HepG2 (cell line): ENCODE measurements at regions not wholly inside any gene's neighbourhood (a gene's known extent, or its start where the extent isn't known, plus 50 kb on each side); places are given as distances from the start of the nearest gene placed in this dataset.

Experiments used
- ATAC-seq: fragments of 200-7000 bp; cut with Tn5 transposase; 3 replicates; pipeline ENCODE4 v1.9.1; 2020; ENCODE audit warnings: mild to moderate bottlenecking, moderate library complexity
- BruUV-seq: library from RNA; stranded (reverse); fragments of 400-500 nt; replicated peaks from 2 replicates; lab custom pipeline; 2021; lab: Mats Ljungman, UMichigan
- CTCF ChIA-PET: fragments of 300-600 bp; formaldehyde crosslinking; extraction: SDS; loops from one replicate; lab custom pipeline; 2021; ENCODE audit warnings: low total read pairs, inconsistent platforms, low intra/inter-chr PET ratio; lab: Yijun Ruan, JAX
- POLR2A ChIA-PET: fragments of 350-600 bp; sonication (Branson Sonifier 250); formaldehyde crosslinking; loops from one replicate; lab custom pipeline; 2020; ENCODE audit warnings: antibody characterized with exemption, inconsistent platforms; lab: Yijun Ruan, JAX
- DNase-seq: peaks from one replicate; pipeline ENCODE4 v3.0.0-alpha.2; 2015; ENCODE audit warnings: low spot score
- FAIRE-seq: peaks from 3 replicates; lab custom pipeline; 2011; peaks lifted over from hg19 to GRCh38; lab: Jason Lieb, UNC
- H2AFZ ChIP-seq: one replicate; pipeline ENCODE4 v1.6.1; 2011; ENCODE audit warnings: low read length, inconsistent platforms
- H3K27ac ChIP-seq: fragments of 300-600 bp; 3 replicates; pipeline ENCODE4 v1.8.0; 2011; ENCODE audit warnings: mixed run types, mild to moderate bottlenecking, mixed read lengths, low read length, inconsistent platforms; ENCODE audit not compliant: insufficient read depth; ENCODE audit errors: extremely low read length
- H3K27me3 ChIP-seq, 2 experiments: fragments of 200-600 bp in 1 of 2; 2 replicates in 1 of 2; 3 replicates in 1 of 2; pipeline versions ENCODE4 v1.6.0 to v1.8.0; 2011; ENCODE audit warnings: low read length in 2 of 2, mild to moderate bottlenecking in 2 of 2, moderate library complexity in 2 of 2, inconsistent platforms in 1 of 2; ENCODE audit not compliant: insufficient read depth in 2 of 2, control insufficient read depth in 1 of 2
- H3K36me3 ChIP-seq, 2 experiments: fragments of 200-600 bp in 1 of 2; replicated peaks in 1 of 2; 2 replicates in 1 of 2; 3 replicates in 1 of 2; pipeline versions ENCODE4 v1.5.1 to v1.8.0; 2011; ENCODE audit warnings: low read length in 2 of 2, inconsistent platforms in 1 of 2; ENCODE audit not compliant: insufficient read depth in 2 of 2, control insufficient read depth in 1 of 2
- H3K4me1 ChIP-seq: 2 replicates; pipeline ENCODE4 v1.5.1; 2012; ENCODE audit warnings: low read length, inconsistent platforms; ENCODE audit not compliant: insufficient read depth
- H3K4me2 ChIP-seq: 2 replicates; pipeline ENCODE4 v1.6.0; 2011; ENCODE audit warnings: low read depth, low read length, inconsistent platforms
- H3K4me3 ChIP-seq, 3 experiments: fragments of 200-600 bp in 1 of 3; sonication (generic), shearing (Covaris generic) in 1 of 3; replicated peaks in 1 of 3; 2 replicates each; pipeline ENCODE4 v1.5.1; 2011 to 2016; ENCODE audit warnings: low read length in 3 of 3, inconsistent platforms in 2 of 3, low read depth in 2 of 3, mild to moderate bottlenecking in 2 of 3, control low read depth in 1 of 3, mixed read lengths in 1 of 3; ENCODE audit not compliant: insufficient read depth in 1 of 3
- H3K79me2 ChIP-seq: one replicate; pipeline ENCODE4 v1.6.1; 2011; ENCODE audit warnings: low read length, inconsistent platforms; ENCODE audit not compliant: insufficient read depth
- H3K9ac ChIP-seq: 2 replicates; pipeline ENCODE4 v1.6.0; 2011; ENCODE audit warnings: mild to moderate bottlenecking, low read depth, low read length, inconsistent platforms; ENCODE audit not compliant: insufficient read depth
- H3K9me3 ChIP-seq: 2 replicates; pipeline ENCODE4 v1.5.1; 2012; ENCODE audit warnings: mild to moderate bottlenecking, low read length
- H4K20me1 ChIP-seq: 2 replicates; pipeline ENCODE4 v1.6.0; 2011; ENCODE audit warnings: inconsistent platforms, mild to moderate bottlenecking, low read length, moderate library complexity; ENCODE audit not compliant: insufficient read depth
- ATF7 ChIP-seq, 2 experiments: fragments of 450-650 bp in 1 of 2; sonication (generic) in 1 of 2; formaldehyde crosslinking in 1 of 2; IDR thresholded peaks; 2 replicates each; pipeline versions ENCODE4 v1.4.0 to v1.6.1; 2016 to 2020; ENCODE audit warnings: antibody characterized with exemption in 1 of 2, mild to moderate bottlenecking in 1 of 2, missing genetic modification reagents in 1 of 2
- CREB1 ChIP-seq, 2 experiments: fragments of 450-650 bp in 1 of 2; IDR thresholded peaks; 2 replicates each; pipeline ENCODE4 v1.6.1; 2016 to 2017; ENCODE audit warnings: control low read depth in 1 of 2, mild to moderate bottlenecking in 1 of 2, missing compliant biosample characterization in 1 of 2, missing genetic modification characterization in 1 of 2
- MAF1 ChIP-seq: sonication (generic); formaldehyde crosslinking; IDR thresholded peaks from 2 replicates; pipeline ENCODE4 v1.5.0; 2020; ENCODE audit warnings: missing genetic modification reagents, borderline replicate concordance
- SIN3B ChIP-seq: fragments of 150-350 bp; IDR thresholded peaks from 2 replicates; pipeline ENCODE4 v1.6.1; 2014; ENCODE audit warnings: low read length
- ZBTB21 ChIP-seq: sonication (generic); formaldehyde crosslinking; IDR thresholded peaks from 2 replicates; pipeline ENCODE4 v1.4.0; 2020; ENCODE audit warnings: missing genetic modification reagents
- ZNF10 ChIP-seq: sonication (generic); formaldehyde crosslinking; IDR thresholded peaks from 2 replicates; pipeline ENCODE4 v1.4.0; 2020; ENCODE audit warnings: mild to moderate bottlenecking, low read depth, missing genetic modification reagents, borderline replicate concordance
- ZNF430 ChIP-seq: sonication (generic); formaldehyde crosslinking; IDR thresholded peaks from 2 replicates; pipeline ENCODE4 v1.9.0; 2021; ENCODE audit warnings: mild to moderate bottlenecking, missing genetic modification reagents
- ZNF749 ChIP-seq: sonication (generic); formaldehyde crosslinking; IDR thresholded peaks from 2 replicates; pipeline ENCODE4 v1.8.0; 2022; ENCODE audit warnings: mild to moderate bottlenecking, missing genetic modification reagents, moderate library complexity, borderline replicate concordance
- ZNF75D ChIP-seq: sonication (generic); formaldehyde crosslinking; IDR thresholded peaks from 2 replicates; pipeline ENCODE4 v1.8.1; 2023; ENCODE audit warnings: missing genetic modification reagents, mild to moderate bottlenecking, borderline replicate concordance
- WGBS: methylation state at CpG from one replicate; pipeline ENCODE4 v1.1.6; 2017; ENCODE audit warnings: low lambda C conversion rate; 5-methylcytosine and 5-hydroxymethylcytosine counted together
- in situ Hi-C: cut with HindIII; loops from 2 replicates; pipeline ENCODE4 v1.10.0; 2017; ENCODE audit warnings: low pct_unique_long_range_greater_than_20kb; ENCODE audit not compliant: extremely low pct_ligation_motif_present
- intact Hi-C: fragments of 100-400 bp; cut with micrococcal nuclease; formaldehyde crosslinking; loops from one replicate; pipeline ENCODE4 v1.10.0; 2022; ENCODE audit not compliant: unreplicated experiment
- TF ChIP-seq, protein P1 (sequence below): sonication (generic); formaldehyde crosslinking; IDR thresholded peaks from 2 replicates; pipeline ENCODE4 v1.5.1; 2020; ENCODE audit warnings: mild to moderate bottlenecking, missing genetic modification reagents, moderate library complexity

DNA sequence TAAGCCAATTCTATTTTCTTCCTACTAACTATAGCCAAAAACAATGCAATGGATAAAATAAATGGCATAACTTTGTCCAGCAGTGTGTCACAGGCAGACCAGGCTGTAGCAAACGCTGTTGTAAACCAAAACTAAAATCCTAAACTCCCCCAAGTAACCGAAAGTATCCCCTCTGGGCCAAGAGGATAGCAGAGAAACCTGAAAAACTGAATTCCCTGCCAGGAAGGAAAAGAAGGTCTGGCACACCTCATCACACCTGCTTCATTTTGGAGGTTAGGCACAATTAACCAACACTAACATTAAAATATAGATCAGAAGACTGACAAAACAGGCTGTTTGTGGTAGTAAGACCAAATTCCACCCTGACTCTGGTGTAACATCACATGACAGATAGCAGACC, 356.8 kb upstream of the C1orf87 start:
- Histone ChIP-seq H3K4me1 (no peaks in the 10 kb centered on the region), H3K36me3 (no peaks in the 10 kb centered on the region), H3K4me2 (no peak overlapping the region), H4K20me1 (no peaks in the 10 kb centered on the region), H2AFZ (no peak overlapping the region), H3K4me3 (no peak overlapping the region), H3K27me3 (no peaks in the 10 kb centered on the region), H3K27ac (no peak overlapping the region), H3K9me3 (peaks cover 29% of the 10 kb centered on the region), H3K9ac (no peak overlapping the region), H3K79me2 (no peaks in the 10 kb centered on the region)
- ChIA-PET CTCF (no interaction called here), POLR2A (no interaction called here)
- TF ChIP-seq, protein P1, sequence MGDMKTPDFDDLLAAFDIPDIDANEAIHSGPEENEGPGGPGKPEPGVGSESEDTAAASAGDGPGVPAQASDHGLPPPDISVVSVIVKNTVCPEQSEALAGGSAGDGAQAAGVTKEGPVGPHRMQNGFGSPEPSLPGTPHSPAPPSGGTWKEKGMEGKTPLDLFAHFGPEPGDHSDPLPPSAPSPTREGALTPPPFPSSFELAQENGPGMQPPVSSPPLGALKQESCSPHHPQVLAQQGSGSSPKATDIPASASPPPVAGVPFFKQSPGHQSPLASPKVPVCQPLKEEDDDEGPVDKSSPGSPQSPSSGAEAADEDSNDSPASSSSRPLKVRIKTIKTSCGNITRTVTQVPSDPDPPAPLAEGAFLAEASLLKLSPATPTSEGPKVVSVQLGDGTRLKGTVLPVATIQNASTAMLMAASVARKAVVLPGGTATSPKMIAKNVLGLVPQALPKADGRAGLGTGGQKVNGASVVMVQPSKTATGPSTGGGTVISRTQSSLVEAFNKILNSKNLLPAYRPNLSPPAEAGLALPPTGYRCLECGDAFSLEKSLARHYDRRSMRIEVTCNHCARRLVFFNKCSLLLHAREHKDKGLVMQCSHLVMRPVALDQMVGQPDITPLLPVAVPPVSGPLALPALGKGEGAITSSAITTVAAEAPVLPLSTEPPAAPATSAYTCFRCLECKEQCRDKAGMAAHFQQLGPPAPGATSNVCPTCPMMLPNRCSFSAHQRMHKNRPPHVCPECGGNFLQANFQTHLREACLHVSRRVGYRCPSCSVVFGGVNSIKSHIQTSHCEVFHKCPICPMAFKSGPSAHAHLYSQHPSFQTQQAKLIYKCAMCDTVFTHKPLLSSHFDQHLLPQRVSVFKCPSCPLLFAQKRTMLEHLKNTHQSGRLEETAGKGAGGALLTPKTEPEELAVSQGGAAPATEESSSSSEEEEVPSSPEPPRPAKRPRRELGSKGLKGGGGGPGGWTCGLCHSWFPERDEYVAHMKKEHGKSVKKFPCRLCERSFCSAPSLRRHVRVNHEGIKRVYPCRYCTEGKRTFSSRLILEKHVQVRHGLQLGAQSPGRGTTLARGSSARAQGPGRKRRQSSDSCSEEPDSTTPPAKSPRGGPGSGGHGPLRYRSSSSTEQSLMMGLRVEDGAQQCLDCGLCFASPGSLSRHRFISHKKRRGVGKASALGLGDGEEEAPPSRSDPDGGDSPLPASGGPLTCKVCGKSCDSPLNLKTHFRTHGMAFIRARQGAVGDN (CRISPR knock-in tag), result no peak
- TF ChIP-seq CREB1 (IDR thresholded peaks at IDR 0.05) (no peak), CREB1 (CRISPR knock-in tag; IDR thresholded peaks at IDR 0.05) (no peak), ATF7 (IDR thresholded peaks at IDR 0.05) (no peak), ATF7 (CRISPR knock-in tag; IDR thresholded peaks at IDR 0.05) (no peak), ZNF430 (CRISPR knock-in tag) (no peak), ZNF75D (CRISPR knock-in tag) (no peak), MAF1 (CRISPR knock-in tag) (no peak), ZNF10 (CRISPR knock-in tag) (no peak), ZNF749 (no peak), ZBTB21 (CRISPR knock-in tag) (no peak), SIN3B (no peak)
- BruUV-seq, result no TSS peak
- WGBS, result 0% methylated on average over 2 of the region's 2 CpGs
- in situ Hi-C loops, result no loop called here
- intact Hi-C loops, result no loop called here
- FAIRE-seq, result no peak
- DNase-seq, result no peak
- no peak for ATAC-seq
